Vagina (tissue), 2 donors: ENCODE measurements at regions not wholly inside any gene's neighbourhood (a gene's known extent, or its start where the extent isn't known, plus 50 kb on each side); places are given as distances from the start of the nearest gene placed in this dataset.

Experiments
- POLR2A ChIP-seq, 2 donors: fragments of 450-650 bp; IDR thresholded peaks; one replicate each; pipeline ENCODE4 v1.6.1; 2017; ENCODE audit warnings: antibody characterized with exemption in 2 of 2, mild to moderate bottlenecking in 2 of 2, moderate library complexity in 2 of 2
- TF ChIP-seq, protein P1 (sequence below), 3 experiments: fragments of 450-650 bp in 2 of 3; fragments of 200-600 bp in 1 of 3; sonication (generic) in 1 of 3; IDR thresholded peaks; one replicate each; pipeline ENCODE4 v1.5.1; 2017 to 2019; ENCODE audit warnings: antibody characterized with exemption in 3 of 3, mild to moderate bottlenecking in 2 of 3, moderate library complexity in 2 of 3

- TF ChIP-seq, protein P1, sequence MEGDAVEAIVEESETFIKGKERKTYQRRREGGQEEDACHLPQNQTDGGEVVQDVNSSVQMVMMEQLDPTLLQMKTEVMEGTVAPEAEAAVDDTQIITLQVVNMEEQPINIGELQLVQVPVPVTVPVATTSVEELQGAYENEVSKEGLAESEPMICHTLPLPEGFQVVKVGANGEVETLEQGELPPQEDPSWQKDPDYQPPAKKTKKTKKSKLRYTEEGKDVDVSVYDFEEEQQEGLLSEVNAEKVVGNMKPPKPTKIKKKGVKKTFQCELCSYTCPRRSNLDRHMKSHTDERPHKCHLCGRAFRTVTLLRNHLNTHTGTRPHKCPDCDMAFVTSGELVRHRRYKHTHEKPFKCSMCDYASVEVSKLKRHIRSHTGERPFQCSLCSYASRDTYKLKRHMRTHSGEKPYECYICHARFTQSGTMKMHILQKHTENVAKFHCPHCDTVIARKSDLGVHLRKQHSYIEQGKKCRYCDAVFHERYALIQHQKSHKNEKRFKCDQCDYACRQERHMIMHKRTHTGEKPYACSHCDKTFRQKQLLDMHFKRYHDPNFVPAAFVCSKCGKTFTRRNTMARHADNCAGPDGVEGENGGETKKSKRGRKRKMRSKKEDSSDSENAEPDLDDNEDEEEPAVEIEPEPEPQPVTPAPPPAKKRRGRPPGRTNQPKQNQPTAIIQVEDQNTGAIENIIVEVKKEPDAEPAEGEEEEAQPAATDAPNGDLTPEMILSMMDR (IDR thresholded peaks at IDR 0.05), result no peak
- TF ChIP-seq POLR2A (IDR thresholded peaks at IDR 0.05), result no peak
These were observed 1312.7 kb upstream of the USP15 start for GRCh38 chr12:60947533-60947932.
